Peyer's patch (tissue), 4 donors: ENCODE measurements at regions not wholly inside any gene's neighbourhood (a gene's known extent, or its start where the extent isn't known, plus 50 kb on each side); places are given as distances from the start of the nearest gene placed in this dataset.

Source experiments
- DNase-seq, 3 donors: peaks; one replicate each; pipeline ENCODE4 v3.0.0-alpha.2; 2017 to 2019
- H3K27ac ChIP-seq, 4 donors: fragments of 200-600 bp; sonication (generic); one replicate each; pipeline ENCODE4 v1.5.1; 2016 to 2019
- H3K27me3 ChIP-seq, 2 donors: fragments of 200-600 bp; sonication (generic); one replicate each; pipeline ENCODE4 v1.5.1; 2019
- H3K36me3 ChIP-seq, 3 donors: fragments of 200-600 bp; sonication (generic); one replicate each; pipeline ENCODE4 v1.5.1; 2016 to 2019
- H3K4me1 ChIP-seq, 4 donors: fragments of 200-600 bp; sonication (generic); one replicate each; pipeline ENCODE4 v1.5.1; 2016 to 2019
- H3K4me3 ChIP-seq, 4 donors: fragments of 200-600 bp; sonication (generic); 1 replicate in 3 of 4; 2 replicates in 1 of 4; pipeline ENCODE4 v1.5.1; 2016 to 2019; ENCODE audit warnings: mild to moderate bottlenecking in 1 of 4
- H3K9me3 ChIP-seq, 4 donors: fragments of 200-600 bp; sonication (generic); one replicate each; pipeline ENCODE4 v1.5.1; 2016 to 2019; ENCODE audit warnings: mild to moderate bottlenecking in 1 of 4
- POLR2A ChIP-seq, 2 donors: fragments of 450-650 bp; IDR thresholded peaks; one replicate each; pipeline ENCODE4 v1.5.1; 2017; ENCODE audit warnings: antibody characterized with exemption in 2 of 2, mild to moderate bottlenecking in 2 of 2, moderate library complexity in 2 of 2
- TF ChIP-seq, protein P1 (sequence below), 6 experiments: fragments of 450-650 bp in 4 of 6; fragments of 200-600 bp in 2 of 6; sonication (generic) in 1 of 6; IDR thresholded peaks; one replicate each; pipeline ENCODE4 v1.5.1; 2017 to 2019; ENCODE audit warnings: antibody characterized with exemption in 6 of 6, mild to moderate bottlenecking in 3 of 6, moderate library complexity in 1 of 6

GRCh38 chr6:54440549-54440948, 132.3 kb downstream of the TINAG start:
- Histone ChIP-seq H3K36me3 (no peaks in the 10 kb centered on the region), H3K27ac (no peak overlapping the region)
- TF ChIP-seq, protein P1, sequence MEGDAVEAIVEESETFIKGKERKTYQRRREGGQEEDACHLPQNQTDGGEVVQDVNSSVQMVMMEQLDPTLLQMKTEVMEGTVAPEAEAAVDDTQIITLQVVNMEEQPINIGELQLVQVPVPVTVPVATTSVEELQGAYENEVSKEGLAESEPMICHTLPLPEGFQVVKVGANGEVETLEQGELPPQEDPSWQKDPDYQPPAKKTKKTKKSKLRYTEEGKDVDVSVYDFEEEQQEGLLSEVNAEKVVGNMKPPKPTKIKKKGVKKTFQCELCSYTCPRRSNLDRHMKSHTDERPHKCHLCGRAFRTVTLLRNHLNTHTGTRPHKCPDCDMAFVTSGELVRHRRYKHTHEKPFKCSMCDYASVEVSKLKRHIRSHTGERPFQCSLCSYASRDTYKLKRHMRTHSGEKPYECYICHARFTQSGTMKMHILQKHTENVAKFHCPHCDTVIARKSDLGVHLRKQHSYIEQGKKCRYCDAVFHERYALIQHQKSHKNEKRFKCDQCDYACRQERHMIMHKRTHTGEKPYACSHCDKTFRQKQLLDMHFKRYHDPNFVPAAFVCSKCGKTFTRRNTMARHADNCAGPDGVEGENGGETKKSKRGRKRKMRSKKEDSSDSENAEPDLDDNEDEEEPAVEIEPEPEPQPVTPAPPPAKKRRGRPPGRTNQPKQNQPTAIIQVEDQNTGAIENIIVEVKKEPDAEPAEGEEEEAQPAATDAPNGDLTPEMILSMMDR (IDR thresholded peaks at IDR 0.05) = no peak
- TF ChIP-seq POLR2A (IDR thresholded peaks at IDR 0.05) = no peak

DNA sequence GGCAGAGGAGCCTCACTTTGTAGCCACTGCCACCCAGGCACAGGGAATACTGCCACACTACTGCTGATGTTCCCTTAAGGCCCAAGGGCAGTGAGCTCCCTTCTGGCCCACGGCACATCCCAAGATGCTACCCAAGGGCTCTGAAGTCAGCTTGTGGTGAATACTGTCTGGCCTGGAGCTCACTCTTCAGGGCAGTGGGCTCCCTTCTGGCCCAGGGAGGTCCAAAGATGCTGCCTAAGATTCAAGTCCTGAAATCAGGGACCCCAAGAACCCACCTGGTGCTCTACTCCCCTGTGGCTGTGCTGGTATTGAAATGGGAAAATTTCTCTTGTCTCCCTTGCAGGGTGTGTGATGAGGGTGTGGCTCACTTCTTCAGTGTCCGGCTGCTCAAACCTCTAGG, 132.8 kb downstream of the TINAG start:
- Histone ChIP-seq H3K4me1 (no peaks in the 10 kb centered on the region), H3K36me3 (no peaks in the 10 kb centered on the region), H3K4me3 (no peak overlapping the region), H3K9me3 (no peaks in the 10 kb centered on the region), H3K27ac (no peak overlapping the region), H3K27me3 (no peaks in the 10 kb centered on the region)
- TF ChIP-seq POLR2A (IDR thresholded peaks at IDR 0.05) = no peak
- TF ChIP-seq, protein P1 (IDR thresholded peaks at IDR 0.05) = no peak
- DNase-seq = no peak

More at GRCh38 chr6:54440549-54440948, 132.3 kb downstream of the TINAG start:
- no peaks in the 10 kb centered on the region for H3K9me3 ChIP-seq
- DNase-seq = no peak
- no peak overlapping the region for H3K4me3 ChIP-seq
- H3K4me1 ChIP-seq = no peaks in the 10 kb centered on the region
- H3K27me3 ChIP-seq = no peaks in the 10 kb centered on the region

GRCh38 chr6:54441687-54442248, 133.5 kb downstream of the TINAG start:
- Histone ChIP-seq H3K9me3 (no peaks in the 10 kb centered on the region), H3K4me1 (no peaks in the 10 kb centered on the region), H3K27ac (no peak overlapping the region), H3K36me3 (no peaks in the 10 kb centered on the region), H3K27me3 (no peaks in the 10 kb centered on the region), H3K4me3 (no peak overlapping the region)
- TF ChIP-seq, protein P1 (IDR thresholded peaks at IDR 0.05) = no peak
- TF ChIP-seq POLR2A (IDR thresholded peaks at IDR 0.05) = no peak
- DNase-seq = no peak

GRCh38 chr6:54445207-54445606, 137.0 kb downstream of the TINAG start:
- Histone ChIP-seq H3K4me1 (no peaks in the 10 kb centered on the region), H3K27me3 (no peaks in the 10 kb centered on the region), H3K36me3 (no peaks in the 10 kb centered on the region), H3K4me3 (no peak overlapping the region), H3K27ac (no peak overlapping the region), H3K9me3 (no peaks in the 10 kb centered on the region)
- no peak for TF ChIP-seq POLR2A (IDR thresholded peaks at IDR 0.05)
- TF ChIP-seq, protein P1 (IDR thresholded peaks at IDR 0.05) = no peak
- no peak for DNase-seq

GRCh38 chr6:54448617-54449016, 140.4 kb downstream of the TINAG start:
- H3K27ac ChIP-seq = no peak overlapping the region
- no peaks in the 10 kb centered on the region for H3K36me3 ChIP-seq
- no peaks in the 10 kb centered on the region for H3K9me3 ChIP-seq
- H3K27me3 ChIP-seq = no peaks in the 10 kb centered on the region
- TF ChIP-seq, protein P1 (IDR thresholded peaks at IDR 0.05) = no peak
- TF ChIP-seq POLR2A (IDR thresholded peaks at IDR 0.05) = no peak
- no peak overlapping the region for H3K4me3 ChIP-seq
- no peak for DNase-seq
- no peaks in the 10 kb centered on the region for H3K4me1 ChIP-seq

GRCh38 chr6:54451516-54451915, 143.3 kb downstream of the TINAG start:
- Histone ChIP-seq H3K4me1 (no peaks in the 10 kb centered on the region), H3K27me3 (no peaks in the 10 kb centered on the region), H3K27ac (no peak overlapping the region), H3K4me3 (no peak overlapping the region), H3K9me3 (no peaks in the 10 kb centered on the region), H3K36me3 (no peaks in the 10 kb centered on the region)
- no peak for DNase-seq
- TF ChIP-seq, protein P1 (IDR thresholded peaks at IDR 0.05) = no peak
- TF ChIP-seq POLR2A (IDR thresholded peaks at IDR 0.05) = no peak
